ENCODE measurements at regions not wholly inside any gene's neighbourhood (a gene's known extent, or its start where the extent isn't known, plus 50 kb on each side); places are given as distances from the start of the nearest gene placed in this dataset.

GRCh38 chr9:38319496-38320173 lies 72.9 kb upstream of the ALDH1B1 start:
- no peaks in the 10 kb centered on the region for H3K9me3 ChIP-seq
- no peak overlapping the region for H3K4me3 ChIP-seq
- peak overlapping the region in 1 of 2 experiments; percentile 40; a peak in 2 of 6 replicates for H3K27ac ChIP-seq
- 31% methylated on average over 5 of the region's 5 CpGs for WGBS (ENCODE audit: missing lambda C conversion rate)
- CTCF ChIA-PET, result interaction anchor here (1.1 to 1.6 kb wide), 3 partner anchors 10 to 232 kb away, joined by 3 to 6 read pairs (median 4); no protein-coding TSS in a partner anchor
- DNase-seq (ENCODE audit: low read depth in 1 of 2, low spot score in 1 of 2), result no peak
- 0 out of 6 replicates have a peak, but pooled peaks of 1 of the 2 experiments have one; percentile 33 for ATAC-seq
- H3K4me2 ChIP-seq, result peak overlapping the region; percentile 60
- FAIRE-seq, result no peak
- POLR2A ChIA-PET, result no interaction called here
- TF ChIP-seq FOXS1 (CRISPR knock-in tag; IDR thresholded peaks at IDR 0.05) (no peak), RNF2 (IDR thresholded peaks at IDR 0.05; ENCODE audit: borderline replicate concordance, low read depth) (no peak), RARB (CRISPR knock-in tag; IDR thresholded peaks at IDR 0.05) (no peak), MAX (IDR thresholded peaks at IDR 0.05) (no peak), RAD21 (conservative IDR thresholded peaks at IDR 0.05 in 1 of 2, IDR thresholded peaks at IDR 0.05 in 1 of 2) (no peak), MAFK (IDR thresholded peaks at IDR 0.05; ENCODE audit: partially characterized antibody) (no peak), CHD2 (IDR thresholded peaks at IDR 0.05; ENCODE audit: low read length, partially characterized antibody) (no peak), JUNB (IDR thresholded peaks at IDR 0.05) (no peak), EHF (CRISPR knock-in tag; IDR thresholded peaks at IDR 0.05) (no peak), KDM1A (IDR thresholded peaks at IDR 0.05; ENCODE audit: low read depth) (no peak), HEYL (CRISPR knock-in tag; IDR thresholded peaks at IDR 0.05) (no peak), MYC (IDR thresholded peaks at IDR 0.05; ENCODE audit: borderline replicate concordance, low read length) (no peak), SMC3 (IDR thresholded peaks at IDR 0.05) (no peak), JUN (IDR thresholded peaks at IDR 0.05) (no peak), EHMT2 (IDR thresholded peaks at IDR 0.05; ENCODE audit: low read depth) (no peak), CBX2 (IDR thresholded peaks at IDR 0.05; ENCODE audit: borderline replicate concordance, low read depth) (no peak), RFX5 (IDR thresholded peaks at IDR 0.05) (no peak), HOXA7 (CRISPR knock-in tag; IDR thresholded peaks at IDR 0.05) (no peak), USF2 (IDR thresholded peaks at IDR 0.05) (no peak)
- peaks cover 12% of the 10 kb centered on the region for H3K4me1 ChIP-seq

GRCh38 chr9:38318759-38319495 lies 73.6 kb upstream of the ALDH1B1 start:
- Histone ChIP-seq H3K9me3 (no peaks in the 10 kb centered on the region), H3K27ac (peak overlapping the region in 1 of 2 experiments; percentile 40; a peak in 3 of 6 replicates), H3K4me1 (peaks cover 12% of the 10 kb centered on the region), H3K4me3 (no peak overlapping the region), H3K4me2 (peak overlapping the region; percentile 60)
- CTCF ChIA-PET, result interaction anchor here (1.1 to 1.6 kb wide), 3 partner anchors 11 to 231 kb away, joined by 3 to 6 read pairs (median 4); no protein-coding TSS in a partner anchor
- TF ChIP-seq HOXA7 (CRISPR knock-in tag; IDR thresholded peaks at IDR 0.05) (no peak), NFE2L2 (conservative IDR thresholded peaks at IDR 0.05; ENCODE audit: low read length) (no peak)
- DNase-seq (ENCODE audit: low read depth in 1 of 2, low spot score in 1 of 2) (peak in 1 of 2 experiments; percentile 10), FAIRE-seq (no peak), ATAC-seq (peak; percentile 46 to 64; a peak in 3 of 6 replicates)
- 54% methylated on average over 13 of the region's 13 CpGs for WGBS (ENCODE audit: missing lambda C conversion rate)
- POLR2A ChIA-PET, result no interaction called here

- no peak for TF ChIP-seq HMGXB4 (CRISPR knock-in tag; IDR thresholded peaks at IDR 0.05; ENCODE audit: borderline replicate concordance)
- TF ChIP-seq NR3C1 (IDR thresholded peaks at IDR 0.05), result no peak
- TF ChIP-seq NPAS2 (CRISPR knock-in tag; IDR thresholded peaks at IDR 0.05; ENCODE audit: borderline replicate concordance), result no peak
- no peak for ATAC-seq
- Histone ChIP-seq H3K4me1 (peaks cover 12% of the 10 kb centered on the region), H3K4me3 (no peak overlapping the region), H3K9me3 (no peaks in the 10 kb centered on the region), H3K27ac (no peak overlapping the region), H3K4me2 (no peak overlapping the region)
- WGBS (ENCODE audit: missing lambda C conversion rate), result 62% methylated on average over 6 of the region's 6 CpGs
- CTCF ChIA-PET, result no interaction called here
- POLR2A ChIA-PET, result no interaction called here
- DNase-seq (ENCODE audit: low read depth in 1 of 2, low spot score in 1 of 2), result no peak
- FAIRE-seq, result no peak
Measured at GRCh38 chr9:38316166-38316780, 76.2 kb upstream of the ALDH1B1 start.

All from A549 (cell line).